ENCODE measurements at regions not wholly inside any gene's neighbourhood (a gene's known extent, or its start where the extent isn't known, plus 50 kb on each side); places are given as distances from the start of the nearest gene placed in this dataset.

GRCh38 chr12:94874518-94875302, 128.8 kb downstream of the NDUFA12 start:
- ATAC-seq (no peak), DNase-seq (ENCODE audit: low read depth, low spot score) (no peak)
- Histone ChIP-seq H3K4me1 (ENCODE audit: control insufficient read depth, insufficient read depth, low read length) (peaks cover 11% of the 10 kb centered on the region), H3K36me3 (ENCODE audit: control insufficient read depth, insufficient read depth, low read length) (no peaks in the 10 kb centered on the region; the same call in none of the 2 replicates), H3K9me3 (ENCODE audit: control insufficient read depth, insufficient read depth, low read depth, low read length) (no peaks in the 10 kb centered on the region), H3K4me3 (ENCODE audit: low read depth in 2 of 2, low read length in 2 of 2) (peak overlapping the region in 1 of 2 experiments; percentile 48; a peak in 2 of 4 replicates), H3K27ac (ENCODE audit: low read length) (no peak overlapping the region), H3K27me3 (ENCODE audit: control insufficient read depth, insufficient read depth, low read length) (peaks cover 49% of the 10 kb centered on the region)
- intact Hi-C loops (cut with micrococcal nuclease; ENCODE audit: unreplicated experiment) = no loop called here
- ChIA-PET POLR2A (interaction anchor here (0.6 kb wide), 1 partner anchor 347 kb away, joined by 4 read pairs; no protein-coding TSS in a partner anchor), CTCF (no interaction called here)
- TF ChIP-seq POLR2AphosphoS5 (IDR thresholded peaks at IDR 0.05; ENCODE audit: low read depth, low read length) = no peak
- no peak for TF ChIP-seq SIN3A (IDR thresholded peaks at IDR 0.05; ENCODE audit: borderline replicate concordance, insufficient read depth, low read depth, low read length)
- TF ChIP-seq REST (IDR thresholded peaks at IDR 0.05; ENCODE audit: insufficient read depth in 1 of 2, low read depth in 2 of 2, low read length in 1 of 2) = no peak
- no peak for TF ChIP-seq CTCF (IDR thresholded peaks at IDR 0.05)
- TF ChIP-seq TCF7L2 (IDR thresholded peaks at IDR 0.05; ENCODE audit: low read depth, low read length) = no peak
- BruUV-seq (replicated peaks) = no TSS peak
- in situ Hi-C loops (cut with HindIII; ENCODE audit: low pct_unique_long_range_greater_than_20kb, low sequenced_read_pairs) = no loop called here

- CTCF ChIA-PET = interaction anchor here (0.6 kb wide), 1 partner anchor 1791 kb away, joined by 3 read pairs; no protein-coding TSS in a partner anchor
- no peak for TF ChIP-seq TCF7L2 (IDR thresholded peaks at IDR 0.05; ENCODE audit: low read depth, low read length)
- TF ChIP-seq CTCF (IDR thresholded peaks at IDR 0.05) = peak; percentile 13; the same call in 1 of the 2 replicates
- intact Hi-C loops (cut with micrococcal nuclease; ENCODE audit: unreplicated experiment) = no loop called here
These were observed 129.6 kb downstream of the NDUFA12 start for GRCh38 chr12:94873734-94874517.

More at GRCh38 chr12:94873734-94874517, 129.6 kb downstream of the NDUFA12 start:
- POLR2A ChIA-PET = interaction anchor here (0.6 kb wide), 1 partner anchor 130 kb away, joined by 6 read pairs; no protein-coding TSS in a partner anchor
- Histone ChIP-seq H3K4me3 (ENCODE audit: low read depth in 2 of 2, low read length in 2 of 2) (peak overlapping the region; percentile 28 to 48), H3K9me3 (ENCODE audit: control insufficient read depth, insufficient read depth, low read depth, low read length) (no peaks in the 10 kb centered on the region), H3K4me1 (ENCODE audit: control insufficient read depth, insufficient read depth, low read length) (peaks cover 11% of the 10 kb centered on the region), H3K36me3 (ENCODE audit: control insufficient read depth, insufficient read depth, low read length) (no peaks in the 10 kb centered on the region; the same call in none of the 2 replicates), H3K27ac (ENCODE audit: low read length) (no peak overlapping the region), H3K27me3 (ENCODE audit: control insufficient read depth, insufficient read depth, low read length) (peaks cover 48% of the 10 kb centered on the region)
- in situ Hi-C loops (cut with HindIII; ENCODE audit: low pct_unique_long_range_greater_than_20kb, low sequenced_read_pairs) = no loop called here
- BruUV-seq (replicated peaks) = no TSS peak
- ATAC-seq (peak; percentile 49; the same call in 1 of the 2 replicates), DNase-seq (ENCODE audit: low read depth, low spot score) (no peak)

Measured in Panc1 (cell line).